ENCODE measurements at regions not wholly inside any gene's neighbourhood (a gene's known extent, or its start where the extent isn't known, plus 50 kb on each side); places are given as distances from the start of the nearest gene placed in this dataset.

DNA sequence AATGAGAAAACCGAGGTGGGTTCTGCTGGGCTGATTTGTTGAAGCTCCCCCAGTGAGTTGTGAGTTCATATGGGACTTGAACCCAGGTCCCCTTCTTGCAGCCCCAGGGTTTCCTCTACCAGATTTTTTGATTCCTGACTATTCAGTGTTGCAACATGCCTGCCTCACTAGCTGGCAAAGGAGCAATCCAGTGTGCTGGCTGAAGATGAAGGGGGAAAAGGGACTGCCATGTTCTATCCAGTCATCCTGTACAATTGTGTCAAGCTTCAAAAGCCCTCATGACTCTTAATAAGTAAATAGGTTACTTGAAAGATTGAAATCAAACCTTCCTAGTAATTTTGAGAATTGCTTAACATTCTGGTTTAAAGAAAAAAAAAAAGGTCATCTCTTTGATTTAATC lies 211.5 kb upstream of the TP63 start:
- TF ChIP-seq TCF12 (IDR thresholded peaks at IDR 0.05; ENCODE audit: low read depth) (no peak), FOXM1 (IDR thresholded peaks at IDR 0.05; ENCODE audit: borderline replicate concordance, low read depth) (no peak), EP300 (IDR thresholded peaks at IDR 0.05; ENCODE audit: borderline replicate concordance) (no peak)

All from Ishikawa (cell line).